Activated CD4-positive, alpha-beta T cell treated with anti-CD3 and anti-CD28 coated beads, Interleukin-2, amount 10 ng/mL, durations not matched to agents 7 days and 5 days (primary cell): ENCODE measurements at regions not wholly inside any gene's neighbourhood (a gene's known extent, or its start where the extent isn't known, plus 50 kb on each side); places are given as distances from the start of the nearest gene placed in this dataset.

Experiments
- CTCF ChIA-PET: fragments of 350-600 bp; sonication (Branson Sonifier 250); formaldehyde crosslinking; loops from one replicate; lab custom pipeline; 2021; ENCODE audit warnings: antibody characterized with exemption; lab: Charles Lee
- POLR2A ChIA-PET: fragments of 350-600 bp; sonication (Branson Sonifier 250); formaldehyde crosslinking; loops from one replicate; lab custom pipeline; 2021; ENCODE audit warnings: antibody characterized with exemption; lab: Charles Lee
- DNase-seq: peaks from one replicate; pipeline ENCODE4 v3.0.0-alpha.2; 2020
- H3K27ac Mint-ChIP-seq: one replicate; pipeline ENCODE4 v1.8.0; 2021; ENCODE audit warnings: mild to moderate bottlenecking, moderate library complexity, mixed read lengths
- H3K27me3 Mint-ChIP-seq: one replicate; pipeline ENCODE4 v1.8.0; 2021; ENCODE audit warnings: mixed read lengths
- H3K36me3 Mint-ChIP-seq: one replicate; pipeline ENCODE4 v1.8.0; 2021; ENCODE audit warnings: low read depth, mixed read lengths
- H3K4me1 Mint-ChIP-seq: one replicate; pipeline ENCODE4 v1.8.0; 2021; ENCODE audit warnings: mixed read lengths
- H3K4me3 Mint-ChIP-seq: one replicate; pipeline ENCODE4 v1.8.0; 2021; ENCODE audit warnings: mild to moderate bottlenecking, moderate library complexity, mixed read lengths
- H3K9me3 Mint-ChIP-seq: one replicate; pipeline ENCODE4 v1.8.0; 2021; ENCODE audit warnings: mixed read lengths

- Mint-ChIP-seq H3K27ac (no peak overlapping the region), H3K4me3 (no peak overlapping the region), H3K27me3 (no peaks in the 10 kb centered on the region), H3K36me3 (no peaks in the 10 kb centered on the region), H3K9me3 (peaks cover 2% of the 10 kb centered on the region), H3K4me1 (no peaks in the 10 kb centered on the region)
- ChIA-PET CTCF (no interaction called here), POLR2A (no interaction called here)
- no peak for DNase-seq
These were observed 326.2 kb downstream of the TSHZ3 start for GRCh38 chr19:31023038-31023437.

GRCh38 chr19:31018936-31019335 is 330.3 kb downstream of the TSHZ3 start:
- H3K4me1 Mint-ChIP-seq, result no peaks in the 10 kb centered on the region
- peaks cover 2% of the 10 kb centered on the region for H3K9me3 Mint-ChIP-seq
- ChIA-PET CTCF (no interaction called here), POLR2A (no interaction called here)
- H3K27ac Mint-ChIP-seq, result no peak overlapping the region
- no peaks in the 10 kb centered on the region for H3K27me3 Mint-ChIP-seq
- no peaks in the 10 kb centered on the region for H3K36me3 Mint-ChIP-seq
- no peak for DNase-seq
- no peak overlapping the region for H3K4me3 Mint-ChIP-seq

GRCh38 chr19:31015778-31016177 is 333.5 kb downstream of the TSHZ3 start:
- no peak for DNase-seq
- ChIA-PET POLR2A (no interaction called here), CTCF (interaction anchor here (0.5 kb wide), 1 partner anchor 330 kb away, joined by 3 read pairs; no protein-coding TSS in a partner anchor)
- H3K27me3 Mint-ChIP-seq, result no peaks in the 10 kb centered on the region
- no peak overlapping the region for H3K4me3 Mint-ChIP-seq
- peaks cover 3% of the 10 kb centered on the region for H3K9me3 Mint-ChIP-seq
- H3K27ac Mint-ChIP-seq, result no peak overlapping the region
- H3K36me3 Mint-ChIP-seq, result no peaks in the 10 kb centered on the region
- no peaks in the 10 kb centered on the region for H3K4me1 Mint-ChIP-seq

GRCh38 chr19:31014668-31015067 is 334.6 kb downstream of the TSHZ3 start:
- Mint-ChIP-seq H3K4me1 (no peaks in the 10 kb centered on the region), H3K4me3 (no peak overlapping the region), H3K36me3 (no peaks in the 10 kb centered on the region), H3K27ac (no peak overlapping the region), H3K9me3 (peaks cover 3% of the 10 kb centered on the region), H3K27me3 (no peaks in the 10 kb centered on the region)
- ChIA-PET POLR2A (no interaction called here), CTCF (no interaction called here)
- no peak for DNase-seq

- POLR2A ChIA-PET, result no interaction called here
- no peak overlapping the region for H3K4me3 Mint-ChIP-seq
- no peaks in the 10 kb centered on the region for H3K4me1 Mint-ChIP-seq
- CTCF ChIA-PET, result no interaction called here
- no peaks in the 10 kb centered on the region for H3K36me3 Mint-ChIP-seq
- H3K27me3 Mint-ChIP-seq, result no peaks in the 10 kb centered on the region
- H3K9me3 Mint-ChIP-seq, result peaks cover 3% of the 10 kb centered on the region
- no peak for DNase-seq
- no peak overlapping the region for H3K27ac Mint-ChIP-seq
These were observed 335.7 kb downstream of the TSHZ3 start for GRCh38 chr19:31013384-31014020.

- no peak for DNase-seq
- Mint-ChIP-seq H3K4me3 (no peak overlapping the region), H3K27ac (no peak overlapping the region), H3K27me3 (no peaks in the 10 kb centered on the region), H3K4me1 (no peaks in the 10 kb centered on the region), H3K36me3 (no peaks in the 10 kb centered on the region), H3K9me3 (peaks cover 14% of the 10 kb centered on the region)
- ChIA-PET CTCF (interaction anchor here (1.4 kb wide), 1 partner anchor 32 kb away, joined by 3 read pairs; no protein-coding TSS in a partner anchor), POLR2A (no interaction called here)
These were observed 346.6 kb downstream of the TSHZ3 start for GRCh38 chr19:31002518-31003244.

- no peak for DNase-seq
- H3K36me3 Mint-ChIP-seq, result no peaks in the 10 kb centered on the region
- H3K9me3 Mint-ChIP-seq, result peaks cover 11% of the 10 kb centered on the region
- no peak overlapping the region for H3K4me3 Mint-ChIP-seq
- H3K4me1 Mint-ChIP-seq, result no peaks in the 10 kb centered on the region
- H3K27ac Mint-ChIP-seq, result no peak overlapping the region
- ChIA-PET CTCF (no interaction called here), POLR2A (no interaction called here)
- H3K27me3 Mint-ChIP-seq, result no peaks in the 10 kb centered on the region
These were observed 347.2 kb downstream of the TSHZ3 start for GRCh38 chr19:31001991-31002390.

GRCh38 chr19:31000913-31001312 is 348.3 kb downstream of the TSHZ3 start:
- no peaks in the 10 kb centered on the region for H3K36me3 Mint-ChIP-seq
- DNase-seq, result no peak
- ChIA-PET POLR2A (no interaction called here), CTCF (no interaction called here)
- no peaks in the 10 kb centered on the region for H3K4me1 Mint-ChIP-seq
- peaks cover 7% of the 10 kb centered on the region for H3K9me3 Mint-ChIP-seq
- no peak overlapping the region for H3K27ac Mint-ChIP-seq
- H3K27me3 Mint-ChIP-seq, result no peaks in the 10 kb centered on the region
- no peak overlapping the region for H3K4me3 Mint-ChIP-seq

GRCh38 chr19:30999726-31000125 is 349.5 kb downstream of the TSHZ3 start:
- Mint-ChIP-seq H3K9me3 (peaks cover 3% of the 10 kb centered on the region), H3K27me3 (no peaks in the 10 kb centered on the region), H3K27ac (no peak overlapping the region), H3K36me3 (no peaks in the 10 kb centered on the region), H3K4me1 (no peaks in the 10 kb centered on the region), H3K4me3 (no peak overlapping the region)
- ChIA-PET POLR2A (no interaction called here), CTCF (no interaction called here)
- DNase-seq, result no peak

GRCh38 chr19:30997222-30997621 is 352.0 kb downstream of the TSHZ3 start:
- ChIA-PET CTCF (no interaction called here), POLR2A (no interaction called here)
- no peaks in the 10 kb centered on the region for H3K4me1 Mint-ChIP-seq
- H3K36me3 Mint-ChIP-seq, result no peaks in the 10 kb centered on the region
- no peaks in the 10 kb centered on the region for H3K9me3 Mint-ChIP-seq
- no peak overlapping the region for H3K27ac Mint-ChIP-seq
- DNase-seq, result no peak
- H3K4me3 Mint-ChIP-seq, result no peak overlapping the region
- H3K27me3 Mint-ChIP-seq, result no peaks in the 10 kb centered on the region

- H3K4me1 Mint-ChIP-seq, result no peaks in the 10 kb centered on the region
- H3K36me3 Mint-ChIP-seq, result no peaks in the 10 kb centered on the region
- peaks cover 5% of the 10 kb centered on the region for H3K27me3 Mint-ChIP-seq
- no peak overlapping the region for H3K27ac Mint-ChIP-seq
- no peak overlapping the region for H3K4me3 Mint-ChIP-seq
- peaks cover 4% of the 10 kb centered on the region for H3K9me3 Mint-ChIP-seq
- ChIA-PET CTCF (no interaction called here), POLR2A (no interaction called here)
- DNase-seq, result no peak
These were observed 370.6 kb downstream of the TSHZ3 start for GRCh38 chr19:30978639-30979038.

GRCh38 chr19:30969591-30969990 is 379.6 kb downstream of the TSHZ3 start:
- Mint-ChIP-seq H3K4me3 (no peak overlapping the region), H3K36me3 (no peaks in the 10 kb centered on the region), H3K27ac (no peak overlapping the region), H3K27me3 (no peaks in the 10 kb centered on the region), H3K9me3 (no peaks in the 10 kb centered on the region), H3K4me1 (no peaks in the 10 kb centered on the region)
- no peak for DNase-seq
- CTCF ChIA-PET, result no interaction called here
- POLR2A ChIA-PET, result no interaction called here

GRCh38 chr19:30968841-30969399 is 380.3 kb downstream of the TSHZ3 start:
- no peak for DNase-seq
- Mint-ChIP-seq H3K27me3 (no peaks in the 10 kb centered on the region), H3K36me3 (no peaks in the 10 kb centered on the region), H3K4me1 (no peaks in the 10 kb centered on the region), H3K27ac (no peak overlapping the region), H3K9me3 (no peaks in the 10 kb centered on the region), H3K4me3 (no peak overlapping the region)
- POLR2A ChIA-PET, result no interaction called here
- CTCF ChIA-PET, result no interaction called here
